Testis (tissue), 2 donors: ENCODE measurements at regions not wholly inside any gene's neighbourhood (a gene's known extent, or its start where the extent isn't known, plus 50 kb on each side); places are given as distances from the start of the nearest gene placed in this dataset.

Experiments used
- CTCF ChIP-seq, 3 experiments: fragments of 450-650 bp in 2 of 3; fragments of 200-600 bp in 1 of 3; sonication (generic) in 1 of 3; IDR thresholded peaks; one replicate each; pipeline ENCODE4 v1.5.1; 2016 to 2019; ENCODE audit warnings: antibody characterized with exemption in 3 of 3, mild to moderate bottlenecking in 2 of 3, moderate library complexity in 1 of 3
- POLR2A ChIP-seq: fragments of 450-650 bp; IDR thresholded peaks from one replicate; pipeline ENCODE4 v1.6.1; 2017; ENCODE audit warnings: antibody characterized with exemption, mild to moderate bottlenecking, moderate library complexity

- no peak for TF ChIP-seq CTCF (IDR thresholded peaks at IDR 0.05)
- TF ChIP-seq POLR2A, result no peak
Measured at GRCh38 chr10:85045046-85045445, 716.7 kb downstream of the CCSER2 start.
